ENCODE measurements at regions not wholly inside any gene's neighbourhood (a gene's known extent, or its start where the extent isn't known, plus 50 kb on each side); places are given as distances from the start of the nearest gene placed in this dataset.

DNA sequence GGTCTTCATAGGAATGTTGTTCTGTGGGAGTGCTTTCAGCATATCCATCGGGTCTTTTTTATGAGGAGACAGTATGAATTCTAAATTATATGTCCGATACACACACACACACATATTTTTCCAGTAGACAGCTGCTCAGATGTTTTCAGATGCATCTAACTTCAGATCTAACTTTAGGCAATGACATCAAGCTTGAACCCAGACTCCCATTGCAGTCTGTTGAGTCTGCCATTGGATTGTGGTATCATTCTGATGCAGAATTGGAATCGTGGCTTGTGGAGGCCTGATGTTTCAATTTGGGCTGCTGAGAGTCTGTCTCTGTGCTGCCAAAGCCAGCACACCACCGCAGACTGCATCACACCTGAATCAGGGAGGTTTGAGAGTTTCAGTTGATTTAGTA is 376.4 kb downstream of the OSTF1 start:
- TF ChIP-seq CTCF (IDR thresholded peaks at IDR 0.05; ENCODE audit: low read depth, low read length) (no peak), EZH2phosphoT487 (IDR thresholded peaks at IDR 0.05; ENCODE audit: low read depth) (no peak)

Data from OCI-LY3 (cell line).